ENCODE measurements at regions not wholly inside any gene's neighbourhood (a gene's known extent, or its start where the extent isn't known, plus 50 kb on each side); places are given as distances from the start of the nearest gene placed in this dataset.
"Not testable (repeated sequence)": the region's sequence is repeated elsewhere in the genome, so short reads cannot be mapped to it uniquely, and the experiment has no call there.

DNA sequence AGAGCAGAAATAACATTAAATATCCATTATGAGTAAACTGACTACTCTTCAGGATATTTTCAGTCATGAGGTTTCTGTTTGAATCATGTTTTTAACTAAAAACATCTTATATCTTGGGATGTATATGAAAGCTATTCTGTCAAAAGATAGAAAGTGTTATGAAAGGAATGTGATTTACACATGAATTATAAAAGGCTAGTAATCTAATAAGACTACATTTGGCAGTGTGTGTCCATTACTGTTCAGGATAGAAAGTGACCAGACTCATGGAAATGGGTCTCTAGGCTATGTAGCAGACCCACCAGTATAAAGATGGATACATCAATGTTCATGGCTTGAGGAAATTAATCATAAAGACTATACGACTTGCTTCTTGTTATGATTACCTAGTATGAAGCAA lies 1328.2 kb upstream of the NUDT12 start:
- DNase-seq (ENCODE audit: low read depth), result no peak
- in situ Hi-C loops (cut with HindIII; ENCODE audit: low sequenced_read_pairs), result no loop called here
- TF ChIP-seq, protein P1, sequence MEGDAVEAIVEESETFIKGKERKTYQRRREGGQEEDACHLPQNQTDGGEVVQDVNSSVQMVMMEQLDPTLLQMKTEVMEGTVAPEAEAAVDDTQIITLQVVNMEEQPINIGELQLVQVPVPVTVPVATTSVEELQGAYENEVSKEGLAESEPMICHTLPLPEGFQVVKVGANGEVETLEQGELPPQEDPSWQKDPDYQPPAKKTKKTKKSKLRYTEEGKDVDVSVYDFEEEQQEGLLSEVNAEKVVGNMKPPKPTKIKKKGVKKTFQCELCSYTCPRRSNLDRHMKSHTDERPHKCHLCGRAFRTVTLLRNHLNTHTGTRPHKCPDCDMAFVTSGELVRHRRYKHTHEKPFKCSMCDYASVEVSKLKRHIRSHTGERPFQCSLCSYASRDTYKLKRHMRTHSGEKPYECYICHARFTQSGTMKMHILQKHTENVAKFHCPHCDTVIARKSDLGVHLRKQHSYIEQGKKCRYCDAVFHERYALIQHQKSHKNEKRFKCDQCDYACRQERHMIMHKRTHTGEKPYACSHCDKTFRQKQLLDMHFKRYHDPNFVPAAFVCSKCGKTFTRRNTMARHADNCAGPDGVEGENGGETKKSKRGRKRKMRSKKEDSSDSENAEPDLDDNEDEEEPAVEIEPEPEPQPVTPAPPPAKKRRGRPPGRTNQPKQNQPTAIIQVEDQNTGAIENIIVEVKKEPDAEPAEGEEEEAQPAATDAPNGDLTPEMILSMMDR (IDR thresholded peaks at IDR 0.05; ENCODE audit: low read depth, low read length, missing control alignments), result no peak
- no peak overlapping the region for H3K4me3 ChIP-seq (ENCODE audit: low read depth, low read length)

DNA sequence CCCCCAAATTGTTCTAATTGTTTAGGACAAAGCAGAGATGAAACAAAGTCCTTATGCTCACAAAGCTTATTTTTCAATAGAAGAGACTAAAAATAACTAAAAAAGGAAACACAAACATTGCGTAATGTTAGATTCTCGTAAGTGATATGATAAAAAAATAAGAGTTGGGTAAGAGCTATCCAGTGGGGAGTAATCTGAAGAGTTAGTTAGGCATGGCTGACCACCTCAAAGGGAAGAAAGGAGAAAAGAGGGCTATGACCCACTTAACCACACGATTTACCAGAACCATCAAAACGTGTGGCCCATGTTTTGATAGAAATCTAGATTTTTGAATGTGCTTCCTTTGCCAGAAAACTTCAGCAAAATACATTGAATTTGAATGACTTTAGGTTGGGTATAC lies 1296.8 kb upstream of the NUDT12 start:
- H3K4me3 ChIP-seq (ENCODE audit: low read depth, low read length), result no peak overlapping the region
- no peak for DNase-seq (ENCODE audit: low read depth)
- in situ Hi-C loops (cut with HindIII; ENCODE audit: low sequenced_read_pairs), result no loop called here
- TF ChIP-seq, protein P1 (IDR thresholded peaks at IDR 0.05; ENCODE audit: low read depth, low read length, missing control alignments), result no peak

DNA sequence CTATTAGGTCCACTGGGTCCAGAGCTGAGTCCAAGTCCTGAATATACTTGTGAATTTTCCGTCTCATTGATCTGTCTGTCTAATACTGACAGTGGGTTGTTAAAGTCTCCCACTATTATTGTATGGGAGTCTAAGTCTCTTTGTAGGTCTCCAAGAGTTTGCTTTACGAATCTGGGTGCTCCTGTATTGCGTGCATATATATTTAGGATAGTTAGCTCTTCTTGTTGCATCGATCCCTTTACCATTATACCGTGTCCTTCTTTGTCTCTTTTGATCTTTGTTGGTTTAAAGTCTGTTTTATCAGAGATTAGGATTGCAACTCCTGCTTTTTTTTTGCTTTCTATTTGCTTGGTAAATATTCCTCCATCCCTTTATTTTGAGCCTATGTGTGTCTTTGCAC lies 1289.5 kb upstream of the NUDT12 start:
- in situ Hi-C loops (cut with HindIII; ENCODE audit: low sequenced_read_pairs); H3K4me3 ChIP-seq (ENCODE audit: low read depth, low read length); DNase-seq (ENCODE audit: low read depth): not testable (repeated sequence)

DNA sequence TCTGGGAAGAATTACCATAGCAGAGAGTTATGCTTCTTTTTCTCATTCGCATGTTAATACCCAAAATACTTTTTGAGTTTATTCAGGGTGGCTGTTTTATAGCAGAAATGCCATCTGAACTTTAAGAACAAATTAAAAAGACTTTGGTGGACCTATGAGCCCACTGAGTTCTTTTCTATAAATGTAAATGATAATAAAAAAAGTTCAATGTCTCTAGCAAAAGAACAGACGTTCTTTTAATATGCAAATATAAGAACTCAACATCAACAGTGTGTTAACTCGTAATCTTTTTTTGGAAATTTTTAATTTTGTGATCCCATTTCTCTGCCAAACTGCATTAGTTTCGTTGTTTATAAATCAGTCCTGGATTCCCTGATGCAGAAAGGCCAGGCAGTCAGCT lies 1283.0 kb upstream of the NUDT12 start:
- TF ChIP-seq, protein P1 (IDR thresholded peaks at IDR 0.05; ENCODE audit: low read depth, low read length, missing control alignments), result no peak
- DNase-seq (ENCODE audit: low read depth), result no peak
- no peak overlapping the region for H3K4me3 ChIP-seq (ENCODE audit: low read depth, low read length)
- in situ Hi-C loops (cut with HindIII; ENCODE audit: low sequenced_read_pairs), result no loop called here

DNA sequence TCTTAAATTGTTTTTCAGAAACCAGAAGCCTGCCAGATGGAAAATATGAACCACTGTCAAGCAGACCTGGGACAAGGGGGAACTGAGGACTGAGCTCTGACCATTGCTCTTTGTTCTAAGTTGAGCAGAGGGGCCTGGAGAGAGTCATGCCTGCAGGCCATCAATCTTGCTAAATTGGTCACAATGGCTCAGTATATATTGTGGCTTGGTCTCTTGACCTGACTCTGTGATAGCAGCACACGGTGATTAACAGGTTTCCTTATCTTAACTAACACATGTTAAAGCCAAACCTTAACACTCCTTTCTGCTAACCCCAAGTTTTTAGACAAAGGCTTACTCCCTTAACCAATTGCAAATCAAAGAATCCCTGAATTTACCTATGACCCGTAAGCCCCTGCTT lies 1281.2 kb upstream of the NUDT12 start:
- in situ Hi-C loops (cut with HindIII; ENCODE audit: low sequenced_read_pairs), result no loop called here
- TF ChIP-seq, protein P1 (IDR thresholded peaks at IDR 0.05; ENCODE audit: low read depth, low read length, missing control alignments), result no peak
- H3K4me3 ChIP-seq (ENCODE audit: low read depth, low read length), result no peak overlapping the region
- DNase-seq (ENCODE audit: low read depth), result no peak

DNA sequence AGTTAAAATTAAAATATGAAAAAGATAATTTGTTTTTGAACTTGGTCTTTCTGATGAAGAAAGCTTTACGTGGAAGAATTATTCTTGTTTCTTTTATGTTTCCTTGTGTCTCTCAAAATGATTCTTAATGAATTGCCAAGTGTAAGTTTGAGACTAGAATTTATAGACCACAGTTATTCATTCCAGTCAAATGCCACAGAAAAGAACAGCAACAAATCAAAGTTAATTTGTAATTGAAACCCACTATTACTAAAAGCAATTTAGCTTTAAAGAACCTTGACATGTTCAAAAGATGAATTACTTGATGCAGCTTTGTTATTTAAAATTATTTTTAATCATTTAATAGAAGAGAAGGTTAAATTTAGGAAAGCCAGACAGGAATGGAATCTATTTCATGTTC lies 1277.7 kb upstream of the NUDT12 start:
- in situ Hi-C loops (cut with HindIII; ENCODE audit: low sequenced_read_pairs), result no loop called here
- TF ChIP-seq, protein P1 (IDR thresholded peaks at IDR 0.05; ENCODE audit: low read depth, low read length, missing control alignments), result no peak
- H3K4me3 ChIP-seq (ENCODE audit: low read depth, low read length), result no peak overlapping the region
- DNase-seq (ENCODE audit: low read depth), result no peak

DNA sequence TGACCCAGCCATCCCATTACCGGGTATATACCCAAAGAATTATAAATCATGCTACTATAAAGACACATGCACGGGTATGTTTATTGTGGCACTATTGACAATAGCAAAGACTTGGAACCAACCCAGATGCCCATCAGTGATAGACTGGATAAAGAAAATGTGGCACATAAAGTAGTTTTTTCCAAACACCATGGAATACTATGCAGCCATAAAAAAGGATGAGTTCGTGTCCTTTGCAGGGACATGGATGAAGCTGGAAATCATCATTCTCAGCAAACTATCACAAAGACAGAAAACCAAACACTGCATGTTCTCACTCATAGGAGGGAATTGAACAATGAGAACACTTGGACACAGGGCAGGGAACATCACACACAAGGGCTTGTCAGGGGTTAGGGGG lies 1268.9 kb upstream of the NUDT12 start:
- in situ Hi-C loops (cut with HindIII; ENCODE audit: low sequenced_read_pairs); H3K4me3 ChIP-seq (ENCODE audit: low read depth, low read length); DNase-seq (ENCODE audit: low read depth): not testable (repeated sequence)

DNA sequence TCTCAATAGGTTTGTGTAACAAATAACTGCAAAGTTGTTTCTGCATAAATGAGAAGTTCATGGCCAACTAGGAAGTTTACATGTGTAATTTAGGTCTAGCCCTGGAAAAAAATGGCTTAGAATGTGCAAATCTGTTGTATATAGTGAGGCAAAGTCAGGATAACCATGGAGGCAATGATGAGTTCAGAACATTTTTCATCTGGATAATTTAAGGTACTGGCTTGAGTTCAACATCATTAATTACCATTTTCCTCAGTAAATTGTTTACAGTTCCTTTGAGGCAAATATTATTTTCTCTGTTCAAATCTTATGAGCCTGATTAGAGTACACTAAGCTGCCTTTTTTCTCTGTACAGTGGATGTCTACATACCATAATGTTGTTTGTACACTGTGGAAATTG lies 1259.0 kb upstream of the NUDT12 start:
- DNase-seq (ENCODE audit: low read depth), result no peak
- in situ Hi-C loops (cut with HindIII; ENCODE audit: low sequenced_read_pairs), result no loop called here
- TF ChIP-seq, protein P1 (IDR thresholded peaks at IDR 0.05; ENCODE audit: low read depth, low read length, missing control alignments), result no peak
- no peak overlapping the region for H3K4me3 ChIP-seq (ENCODE audit: low read depth, low read length)
